CD4-positive, CD25-positive, alpha-beta regulatory T cell (primary cell): ENCODE measurements at regions not wholly inside any gene's neighbourhood (a gene's known extent, or its start where the extent isn't known, plus 50 kb on each side); places are given as distances from the start of the nearest gene placed in this dataset.

ENCODE experiments used
- ATAC-seq, 2 donors: fragments of 150-1000 bp; cut with Tn5 transposase; one replicate each; pipeline ENCODE4 v1.10.0; 2021; ENCODE audit warnings: low read depth in 2 of 2, moderate number of reproducible peaks in 2 of 2, moderate library complexity in 1 of 2
- DNase-seq, 3 donors: peaks; one replicate each; pipeline versions ENCODE4 v3.0.0 to v3.0.0-alpha.2; 2012 to 2022; ENCODE audit warnings: mixed read lengths in 1 of 3
- H3K27ac ChIP-seq: one replicate; pipeline ENCODE4 v1.7.0; 2013; ENCODE audit warnings: mild to moderate bottlenecking, low read length; ENCODE audit not compliant: insufficient read depth, poor library complexity, severe bottlenecking
- H3K27me3 ChIP-seq: one replicate; pipeline ENCODE4 v1.7.0; 2013; ENCODE audit warnings: low read length; ENCODE audit not compliant: control insufficient read depth, insufficient read depth
- H3K36me3 ChIP-seq: one replicate; pipeline ENCODE4 v1.7.0; 2013; ENCODE audit warnings: mild to moderate bottlenecking, low read length, moderate library complexity; ENCODE audit not compliant: control insufficient read depth, insufficient read depth
- H3K4me1 ChIP-seq: 2 replicates; pipeline ENCODE4 v1.7.0; 2013; ENCODE audit warnings: mild to moderate bottlenecking, low read length; ENCODE audit not compliant: insufficient read depth, control insufficient read depth, poor library complexity, severe bottlenecking
- H3K4me3 ChIP-seq: one replicate; pipeline ENCODE4 v1.7.0; 2013; ENCODE audit warnings: low read depth, mild to moderate bottlenecking, low read length, moderate library complexity
- H3K9me3 ChIP-seq, 2 experiments: 1 replicate in 1 of 2; 2 replicates in 1 of 2; pipeline ENCODE4 v1.7.0; 2013; ENCODE audit warnings: low read length in 2 of 2, mild to moderate bottlenecking in 1 of 2, moderate library complexity in 1 of 2; ENCODE audit not compliant: control insufficient read depth in 2 of 2
- H3K27ac Mint-ChIP-seq, 3 donors: one replicate each; pipeline ENCODE4 v1.8.0; 2020 to 2022; ENCODE audit warnings: mild to moderate bottlenecking in 3 of 3, mixed read lengths in 3 of 3, moderate library complexity in 2 of 3
- H3K27me3 Mint-ChIP-seq: one replicate; pipeline ENCODE4 v1.8.0; 2022; ENCODE audit warnings: mild to moderate bottlenecking, mixed read lengths
- H3K36me3 Mint-ChIP-seq: one replicate; pipeline ENCODE4 v1.8.0; 2020; ENCODE audit warnings: mixed read lengths
- H3K4me1 Mint-ChIP-seq, 4 donors: one replicate each; pipeline ENCODE4 v1.8.0; 2020 to 2022; ENCODE audit warnings: mixed read lengths in 4 of 4, mild to moderate bottlenecking in 1 of 4
- H3K4me3 Mint-ChIP-seq, 4 donors: one replicate each; pipeline ENCODE4 v1.8.0; 2020 to 2022; ENCODE audit warnings: mild to moderate bottlenecking in 4 of 4, mixed read lengths in 4 of 4, moderate library complexity in 3 of 4
- H3K9me3 Mint-ChIP-seq, 7 donors: one replicate each; pipeline ENCODE4 v1.8.0; 2020 to 2022; ENCODE audit warnings: mixed read lengths in 7 of 7, mild to moderate bottlenecking in 3 of 7, moderate library complexity in 2 of 7

- H3K36me3 ChIP-seq: no peaks in the 10 kb centered on the region
- peaks cover 0 to 5% (median 0%) of the 10 kb centered on the region in 7 donors for H3K9me3 Mint-ChIP-seq
- DNase-seq: no peak
- H3K27ac Mint-ChIP-seq: no peak overlapping the region
- peaks cover 2% of the 10 kb centered on the region for H3K27me3 Mint-ChIP-seq
- H3K27ac ChIP-seq: no peak overlapping the region
- no peak overlapping the region for H3K4me3 Mint-ChIP-seq
- H3K4me1 Mint-ChIP-seq: peaks cover 0 to under 1% (median 0%) of the 10 kb centered on the region in 4 donors
- no peaks in the 10 kb centered on the region for H3K36me3 Mint-ChIP-seq
- no peak overlapping the region for H3K4me3 ChIP-seq
- H3K4me1 ChIP-seq: no peaks in the 10 kb centered on the region
- H3K27me3 ChIP-seq: no peaks in the 10 kb centered on the region
- no peaks in the 10 kb centered on the region for H3K9me3 ChIP-seq
- no peak for ATAC-seq
Measured at GRCh38 chr9:87097238-87097637, 149.9 kb upstream of the GAS1 start.

- H3K36me3 Mint-ChIP-seq: no peaks in the 10 kb centered on the region
- no peak overlapping the region for H3K4me3 ChIP-seq
- no peak overlapping the region for H3K4me3 Mint-ChIP-seq
- H3K27ac Mint-ChIP-seq: no peak overlapping the region
- H3K4me1 Mint-ChIP-seq: peaks cover 0 to 7% (median 0%) of the 10 kb centered on the region in 4 donors
- ATAC-seq (no peak), DNase-seq (no peak)
- H3K4me1 ChIP-seq: no peaks in the 10 kb centered on the region
- H3K27me3 Mint-ChIP-seq: no peaks in the 10 kb centered on the region
- H3K36me3 ChIP-seq: no peaks in the 10 kb centered on the region
- no peaks in the 10 kb centered on the region for H3K27me3 ChIP-seq
- H3K9me3 ChIP-seq: no peaks in the 10 kb centered on the region
- no peak overlapping the region for H3K27ac ChIP-seq
- peaks cover 0 to 4% (median 0%) of the 10 kb centered on the region in 7 donors for H3K9me3 Mint-ChIP-seq
Measured at GRCh38 chr9:87099407-87099806, 152.1 kb upstream of the GAS1 start.

- peaks cover 0 to 4% (median 0%) of the 10 kb centered on the region in 7 donors for H3K9me3 Mint-ChIP-seq
- no peaks in the 10 kb centered on the region for H3K27me3 Mint-ChIP-seq
- H3K4me1 Mint-ChIP-seq: peaks cover 0 to 7% (median 0%) of the 10 kb centered on the region in 4 donors
- ATAC-seq: no peak
- H3K27me3 ChIP-seq: no peaks in the 10 kb centered on the region
- no peaks in the 10 kb centered on the region for H3K36me3 ChIP-seq
- no peak overlapping the region for H3K4me3 ChIP-seq
- H3K9me3 ChIP-seq: no peaks in the 10 kb centered on the region
- H3K4me3 Mint-ChIP-seq: no peak overlapping the region
- H3K27ac Mint-ChIP-seq: no peak overlapping the region
- no peaks in the 10 kb centered on the region for H3K4me1 ChIP-seq
- H3K36me3 Mint-ChIP-seq: no peaks in the 10 kb centered on the region
- H3K27ac ChIP-seq: no peak overlapping the region
- no peak for DNase-seq
Measured at GRCh38 chr9:87100001-87100400, 152.7 kb upstream of the GAS1 start.

GRCh38 chr9:87102126-87102525 lies 154.8 kb upstream of the GAS1 start:
- H3K27ac ChIP-seq: no peak overlapping the region
- H3K27me3 ChIP-seq: no peaks in the 10 kb centered on the region
- Mint-ChIP-seq H3K4me3 (no peak overlapping the region), H3K4me1 (peaks cover 0 to 7% (median 0%) of the 10 kb centered on the region in 4 donors), H3K36me3 (no peaks in the 10 kb centered on the region), H3K9me3 (peaks cover 0 to 4% (median 1%) of the 10 kb centered on the region in 7 donors), H3K27ac (no peak overlapping the region), H3K27me3 (no peaks in the 10 kb centered on the region)
- H3K9me3 ChIP-seq: no peaks in the 10 kb centered on the region
- no peaks in the 10 kb centered on the region for H3K4me1 ChIP-seq
- DNase-seq: no peak
- H3K4me3 ChIP-seq: no peak overlapping the region
- no peaks in the 10 kb centered on the region for H3K36me3 ChIP-seq
- ATAC-seq: no peak

GRCh38 chr9:87107072-87107471 lies 159.8 kb upstream of the GAS1 start:
- H3K36me3 ChIP-seq: no peaks in the 10 kb centered on the region
- no peak overlapping the region for H3K27ac ChIP-seq
- no peaks in the 10 kb centered on the region for H3K27me3 ChIP-seq
- H3K4me3 ChIP-seq: no peak overlapping the region
- Mint-ChIP-seq H3K4me1 (peaks cover 0 to 7% (median 0%) of the 10 kb centered on the region in 4 donors), H3K36me3 (no peaks in the 10 kb centered on the region), H3K9me3 (peaks cover 0 to 4% (median 0%) of the 10 kb centered on the region in 7 donors), H3K27me3 (peaks cover 4% of the 10 kb centered on the region), H3K4me3 (no peak overlapping the region), H3K27ac (no peak overlapping the region)
- ATAC-seq (no peak), DNase-seq (no peak)
- H3K9me3 ChIP-seq: no peaks in the 10 kb centered on the region
- H3K4me1 ChIP-seq: no peaks in the 10 kb centered on the region

- Mint-ChIP-seq H3K9me3 (peaks cover 0 to 4% (median 0%) of the 10 kb centered on the region in 7 donors), H3K27me3 (peaks cover 4% of the 10 kb centered on the region), H3K36me3 (no peaks in the 10 kb centered on the region), H3K4me3 (no peak overlapping the region), H3K4me1 (no peaks in the 10 kb centered on the region), H3K27ac (no peak overlapping the region)
- no peaks in the 10 kb centered on the region for H3K9me3 ChIP-seq
- DNase-seq: no peak
- ATAC-seq: no peak
- H3K27ac ChIP-seq: no peak overlapping the region
- H3K36me3 ChIP-seq: no peaks in the 10 kb centered on the region
- no peak overlapping the region for H3K4me3 ChIP-seq
- H3K4me1 ChIP-seq: no peaks in the 10 kb centered on the region
- H3K27me3 ChIP-seq: no peaks in the 10 kb centered on the region
Measured at GRCh38 chr9:87108661-87109060, 161.4 kb upstream of the GAS1 start.

GRCh38 chr9:87109231-87109631 lies 161.9 kb upstream of the GAS1 start:
- H3K27ac ChIP-seq: no peak overlapping the region
- Mint-ChIP-seq H3K4me1 (no peaks in the 10 kb centered on the region), H3K27ac (no peak overlapping the region), H3K36me3 (no peaks in the 10 kb centered on the region), H3K9me3 (peaks cover 0 to 4% (median 0%) of the 10 kb centered on the region in 7 donors), H3K27me3 (peaks cover 4% of the 10 kb centered on the region), H3K4me3 (no peak overlapping the region)
- no peaks in the 10 kb centered on the region for H3K9me3 ChIP-seq
- H3K4me1 ChIP-seq: no peaks in the 10 kb centered on the region
- DNase-seq (no peak), ATAC-seq (no peak)
- no peak overlapping the region for H3K4me3 ChIP-seq
- H3K36me3 ChIP-seq: no peaks in the 10 kb centered on the region
- H3K27me3 ChIP-seq: no peaks in the 10 kb centered on the region

- Mint-ChIP-seq H3K4me1 (no peaks in the 10 kb centered on the region), H3K27me3 (peaks cover 4% of the 10 kb centered on the region), H3K36me3 (no peaks in the 10 kb centered on the region), H3K27ac (no peak overlapping the region), H3K9me3 (peaks cover 0 to 7% (median 0%) of the 10 kb centered on the region in 7 donors), H3K4me3 (no peak overlapping the region)
- no peaks in the 10 kb centered on the region for H3K36me3 ChIP-seq
- ATAC-seq (no peak), DNase-seq (no peak)
- H3K27ac ChIP-seq: no peak overlapping the region
- H3K9me3 ChIP-seq: no peaks in the 10 kb centered on the region
- no peaks in the 10 kb centered on the region for H3K27me3 ChIP-seq
- no peaks in the 10 kb centered on the region for H3K4me1 ChIP-seq
- no peak overlapping the region for H3K4me3 ChIP-seq
Measured at GRCh38 chr9:87109851-87110250, 162.5 kb upstream of the GAS1 start.
